Activated CD4-positive, alpha-beta T cell treated with anti-CD3 and anti-CD28 coated beads, Interleukin-2, Interleukin-4, amounts not matched to agents 100 ng/mL and 50 ng/mL, durations not matched to agents 16 hours and 8 hours (primary cell): ENCODE measurements at regions not wholly inside any gene's neighbourhood (a gene's known extent, or its start where the extent isn't known, plus 50 kb on each side); places are given as distances from the start of the nearest gene placed in this dataset.

ENCODE experiments used
- DNase-seq: peaks from one replicate; pipeline ENCODE4 v3.0.0-alpha.2; 2020; ENCODE audit warnings: low spot score

DNA sequence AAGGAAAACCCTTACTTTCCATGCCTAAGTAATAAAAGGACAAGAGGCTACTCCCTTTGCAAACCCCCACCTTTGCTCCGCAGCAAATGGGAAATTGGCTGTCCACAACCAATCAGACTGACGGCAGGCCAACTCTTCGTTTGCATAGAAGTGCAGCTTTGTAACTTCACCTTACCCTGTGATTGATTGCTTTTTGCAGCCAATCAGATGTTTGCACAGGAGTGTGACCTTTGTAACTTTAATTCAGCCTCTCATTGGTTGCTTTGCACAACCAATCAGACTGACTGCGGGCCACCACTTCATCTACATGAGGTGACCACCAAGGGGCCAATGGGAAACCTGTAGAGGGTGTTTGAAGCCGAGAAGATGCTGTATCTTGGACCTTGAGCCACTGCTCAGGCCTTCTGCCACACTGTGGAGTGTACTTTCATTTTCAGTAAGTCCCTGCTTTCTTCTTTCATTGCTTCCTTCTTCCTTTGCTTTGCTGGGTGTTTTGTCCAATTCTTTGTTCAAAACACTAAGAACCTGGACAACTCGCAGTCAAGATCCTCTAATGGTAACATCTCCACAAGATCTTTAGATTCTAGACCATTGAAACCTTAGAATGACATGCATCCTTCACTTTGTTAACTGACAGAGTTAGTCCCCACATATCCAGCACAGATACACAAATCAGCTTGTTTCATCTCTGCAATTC is 51.3 kb upstream of the FREM1 start:
- DNase-seq, result no peak

GRCh38 chr9:14960881-14961280 is 50.7 kb upstream of the FREM1 start:
- no peak for DNase-seq
